Peyer's patch (tissue), 4 donors: ENCODE measurements at regions not wholly inside any gene's neighbourhood (a gene's known extent, or its start where the extent isn't known, plus 50 kb on each side); places are given as distances from the start of the nearest gene placed in this dataset.

Experiments
- CTCF ChIP-seq, 6 experiments: fragments of 450-650 bp in 4 of 6; fragments of 200-600 bp in 2 of 6; sonication (generic) in 1 of 6; IDR thresholded peaks; one replicate each; pipeline ENCODE4 v1.5.1; 2017 to 2019; ENCODE audit warnings: antibody characterized with exemption in 6 of 6, mild to moderate bottlenecking in 3 of 6, moderate library complexity in 1 of 6
- POLR2A ChIP-seq, 2 donors: fragments of 450-650 bp; IDR thresholded peaks; one replicate each; pipeline ENCODE4 v1.5.1; 2017; ENCODE audit warnings: antibody characterized with exemption in 2 of 2, mild to moderate bottlenecking in 2 of 2, moderate library complexity in 2 of 2

GRCh38 chr13:75151081-75151643 lies 330.8 kb downstream of the TBC1D4 start:
- TF ChIP-seq CTCF (IDR thresholded peaks at IDR 0.05) (no peak), POLR2A (IDR thresholded peaks at IDR 0.05) (no peak)
